ENCODE measurements at regions not wholly inside any gene's neighbourhood (a gene's known extent, or its start where the extent isn't known, plus 50 kb on each side); places are given as distances from the start of the nearest gene placed in this dataset.

GRCh38 chr16:8519179-8519578 lies 71.1 kb downstream of the TMEM114 start:
- Histone ChIP-seq H3K36me3 (ENCODE audit: insufficient read depth, low read length) (no peaks in the 10 kb centered on the region), H3K9ac (ENCODE audit: low read depth, low read length) (no peak overlapping the region), H3K9me3 (ENCODE audit: control insufficient read depth, insufficient read depth, low read length) (no peaks in the 10 kb centered on the region), H3K4me1 (ENCODE audit: insufficient read depth, low read length) (no peaks in the 10 kb centered on the region)

DNA sequence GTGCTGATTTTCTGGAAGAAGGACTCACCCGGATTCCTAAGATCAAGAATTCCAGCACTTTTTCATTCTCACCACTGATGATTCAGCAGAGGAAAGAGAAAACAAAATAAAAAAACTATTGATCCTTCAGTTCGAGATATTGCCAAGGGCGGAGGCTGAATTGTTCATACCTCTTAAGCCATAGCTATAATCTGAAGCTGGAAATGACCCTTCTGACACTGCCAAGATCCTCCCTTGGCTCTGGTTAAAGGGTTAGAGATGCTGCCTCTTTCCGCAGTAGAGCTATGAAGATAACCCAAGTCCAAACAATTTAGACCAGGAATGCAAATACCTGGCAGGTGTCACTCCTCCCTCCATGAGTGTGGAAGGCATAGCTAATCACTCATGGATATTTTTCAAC lies 73.0 kb downstream of the TMEM114 start:
- H3K9ac ChIP-seq (ENCODE audit: low read depth, low read length) = no peak overlapping the region
- no peaks in the 10 kb centered on the region for H3K36me3 ChIP-seq (ENCODE audit: insufficient read depth, low read length)
- H3K9me3 ChIP-seq (ENCODE audit: control insufficient read depth, insufficient read depth, low read length) = no peaks in the 10 kb centered on the region
- H3K4me1 ChIP-seq (ENCODE audit: insufficient read depth, low read length) = no peaks in the 10 kb centered on the region

- Histone ChIP-seq H3K36me3 (ENCODE audit: insufficient read depth, low read length) (no peaks in the 10 kb centered on the region), H3K4me1 (ENCODE audit: insufficient read depth, low read length) (no peaks in the 10 kb centered on the region), H3K9me3 (ENCODE audit: control insufficient read depth, insufficient read depth, low read length) (no peaks in the 10 kb centered on the region), H3K9ac (ENCODE audit: low read depth, low read length) (no peak overlapping the region)
Observed at GRCh38 chr16:8516471-8516870, 73.8 kb downstream of the TMEM114 start.

DNA sequence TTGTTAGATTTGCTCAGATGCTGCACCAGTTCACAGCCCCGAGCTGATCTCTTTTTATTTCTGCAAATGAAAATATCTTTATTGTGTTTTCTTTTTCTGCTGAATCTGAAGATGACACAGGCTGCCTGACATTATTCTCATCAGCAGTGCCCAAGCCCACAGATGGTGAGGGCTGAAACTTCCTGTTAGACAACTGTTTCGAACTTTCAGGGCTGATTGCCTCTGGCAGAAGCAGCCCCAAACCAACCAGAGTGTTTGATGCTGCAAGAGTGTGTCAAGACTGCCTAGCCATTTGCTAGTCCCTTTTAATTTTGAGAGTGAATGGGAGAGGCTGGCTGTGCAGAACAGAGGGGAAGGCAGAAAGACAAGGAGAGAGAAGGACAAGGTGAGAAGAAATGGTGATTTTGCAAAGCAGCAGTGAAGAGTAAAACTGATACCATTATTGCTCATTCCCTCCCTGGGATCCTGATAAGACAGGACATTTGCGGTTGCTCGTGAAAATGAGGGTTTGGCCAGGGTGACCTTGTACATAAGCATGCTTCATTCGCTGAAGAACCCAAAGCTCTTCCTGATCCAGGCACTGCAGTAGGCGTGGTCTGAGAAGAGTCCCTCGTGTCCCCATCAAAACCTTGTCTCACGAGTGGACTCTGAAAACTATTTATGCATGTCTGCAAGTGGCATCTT lies 77.2 kb downstream of the TMEM114 start:
- no peaks in the 10 kb centered on the region for H3K9me3 ChIP-seq (ENCODE audit: control insufficient read depth, insufficient read depth, low read length)
- H3K9ac ChIP-seq (ENCODE audit: low read depth, low read length) = no peak overlapping the region

DNA sequence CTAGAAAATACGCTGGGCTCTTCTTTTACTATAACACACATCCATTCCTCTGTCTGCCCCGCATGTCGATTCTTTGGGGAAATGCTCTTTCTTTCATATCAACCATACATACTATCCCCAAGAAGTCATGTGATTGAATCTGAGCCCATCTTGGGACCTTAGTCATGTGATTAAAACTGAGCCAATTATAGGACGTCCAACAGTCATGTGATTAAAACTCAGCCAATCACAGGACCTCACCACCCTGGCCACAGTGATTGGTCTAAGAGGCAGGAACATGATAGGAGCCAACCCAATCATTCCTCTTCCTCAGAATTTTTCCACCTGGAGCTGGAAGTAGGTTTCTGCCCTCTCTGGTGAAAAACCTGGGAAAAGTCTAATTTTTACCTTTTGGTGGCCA lies 78.8 kb downstream of the TMEM114 start:
- Histone ChIP-seq H3K9ac (ENCODE audit: low read depth, low read length) (no peak overlapping the region), H3K36me3 (ENCODE audit: insufficient read depth, low read length) (no peaks in the 10 kb centered on the region), H3K9me3 (ENCODE audit: control insufficient read depth, insufficient read depth, low read length) (no peaks in the 10 kb centered on the region), H3K4me1 (ENCODE audit: insufficient read depth, low read length) (no peaks in the 10 kb centered on the region)

More for the DNA sequence above, 77.2 kb downstream of the TMEM114 start:
- Histone ChIP-seq H3K4me1 (ENCODE audit: insufficient read depth, low read length) (no peaks in the 10 kb centered on the region), H3K36me3 (ENCODE audit: insufficient read depth, low read length) (no peaks in the 10 kb centered on the region)

GRCh38 chr16:8510160-8510559 lies 80.2 kb downstream of the TMEM114 start:
- H3K9ac ChIP-seq (ENCODE audit: low read depth, low read length) = no peak overlapping the region
- no peaks in the 10 kb centered on the region for H3K9me3 ChIP-seq (ENCODE audit: control insufficient read depth, insufficient read depth, low read length)
- no peaks in the 10 kb centered on the region; the same call in 1 of the 2 replicates for H3K4me1 ChIP-seq (ENCODE audit: insufficient read depth, low read length)
- H3K36me3 ChIP-seq (ENCODE audit: insufficient read depth, low read length) = no peaks in the 10 kb centered on the region

GRCh38 chr16:8505327-8505991 lies 84.9 kb downstream of the TMEM114 start:
- Histone ChIP-seq H3K4me1 (ENCODE audit: insufficient read depth, low read length) (no peaks in the 10 kb centered on the region; the same call in 1 of the 2 replicates), H3K9me3 (ENCODE audit: control insufficient read depth, insufficient read depth, low read length) (peaks cover 6% of the 10 kb centered on the region; the same call in 1 of the 2 replicates), H3K36me3 (ENCODE audit: insufficient read depth, low read length) (no peaks in the 10 kb centered on the region), H3K9ac (ENCODE audit: low read depth, low read length) (no peak overlapping the region)

- Histone ChIP-seq H3K36me3 (ENCODE audit: insufficient read depth, low read length) (no peaks in the 10 kb centered on the region), H3K9ac (ENCODE audit: low read depth, low read length) (no peak overlapping the region), H3K4me1 (ENCODE audit: insufficient read depth, low read length) (no peaks in the 10 kb centered on the region; the same call in 1 of the 2 replicates), H3K9me3 (ENCODE audit: control insufficient read depth, insufficient read depth, low read length) (peaks cover 6% of the 10 kb centered on the region; the same call in 1 of the 2 replicates)
Observed at GRCh38 chr16:8502446-8502845, 87.9 kb downstream of the TMEM114 start.

DNA sequence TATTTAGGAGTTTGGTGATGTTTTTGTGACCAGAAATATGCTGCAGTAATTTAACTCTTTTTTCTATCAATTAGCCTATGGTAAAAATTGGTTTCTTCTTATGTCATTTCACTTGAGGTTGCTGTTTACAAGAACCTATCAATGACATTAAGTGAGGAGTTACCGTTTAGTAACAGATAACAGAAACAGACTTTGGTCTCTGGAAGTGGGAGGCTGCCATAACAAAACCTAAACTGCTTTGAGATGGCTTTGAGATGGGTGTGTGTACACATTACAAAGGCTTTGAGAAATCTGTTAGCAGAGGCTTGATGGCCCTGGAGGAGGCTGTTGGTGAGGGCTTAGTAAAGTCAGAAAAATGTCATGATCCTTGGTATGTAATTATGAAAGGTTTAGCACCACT lies 90.0 kb downstream of the TMEM114 start:
- no peak overlapping the region for H3K9ac ChIP-seq (ENCODE audit: low read depth, low read length)
- H3K9me3 ChIP-seq (ENCODE audit: control insufficient read depth, insufficient read depth, low read length) = peaks cover 6% of the 10 kb centered on the region; the same call in 1 of the 2 replicates
- no peaks in the 10 kb centered on the region for H3K4me1 ChIP-seq (ENCODE audit: insufficient read depth, low read length)
- H3K36me3 ChIP-seq (ENCODE audit: insufficient read depth, low read length) = no peaks in the 10 kb centered on the region

GRCh38 chr16:8496364-8496763 lies 93.9 kb downstream of the TMEM114 start:
- H3K9ac ChIP-seq (ENCODE audit: low read depth, low read length) = no peak overlapping the region
- no peaks in the 10 kb centered on the region for H3K9me3 ChIP-seq (ENCODE audit: control insufficient read depth, insufficient read depth, low read length)
- H3K36me3 ChIP-seq (ENCODE audit: insufficient read depth, low read length) = no peaks in the 10 kb centered on the region
- H3K4me1 ChIP-seq (ENCODE audit: insufficient read depth, low read length) = no peaks in the 10 kb centered on the region

GRCh38 chr16:8493972-8494371 lies 96.3 kb downstream of the TMEM114 start:
- no peaks in the 10 kb centered on the region for H3K36me3 ChIP-seq (ENCODE audit: insufficient read depth, low read length)
- H3K9ac ChIP-seq (ENCODE audit: low read depth, low read length) = no peak overlapping the region
- no peaks in the 10 kb centered on the region for H3K9me3 ChIP-seq (ENCODE audit: control insufficient read depth, insufficient read depth, low read length)
- H3K4me1 ChIP-seq (ENCODE audit: insufficient read depth, low read length) = no peaks in the 10 kb centered on the region

DNA sequence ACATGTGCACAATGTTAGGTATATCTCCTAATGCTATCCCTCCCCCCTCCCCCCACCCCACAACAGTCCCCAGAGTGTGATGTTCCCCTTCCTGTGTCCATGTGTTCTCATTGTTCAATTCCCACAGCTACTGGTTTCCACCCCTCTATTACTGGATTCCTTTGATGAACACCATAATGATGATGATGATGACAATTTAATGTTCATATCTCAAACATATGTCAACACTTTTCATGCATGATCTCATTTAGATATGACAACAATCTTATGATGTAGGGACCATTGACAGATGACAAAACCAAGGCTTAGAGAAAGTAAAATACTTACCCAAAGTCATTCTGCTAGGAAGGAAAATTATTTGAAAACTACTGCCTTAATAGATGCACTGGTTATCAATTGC lies 97.6 kb downstream of the TMEM114 start:
- H3K4me1 ChIP-seq (ENCODE audit: insufficient read depth, low read length) = no peaks in the 10 kb centered on the region
- H3K36me3 ChIP-seq (ENCODE audit: insufficient read depth, low read length) = no peaks in the 10 kb centered on the region
- H3K9ac ChIP-seq (ENCODE audit: low read depth, low read length) = no peak overlapping the region
- H3K9me3 ChIP-seq (ENCODE audit: control insufficient read depth, insufficient read depth, low read length) = no peaks in the 10 kb centered on the region

DNA sequence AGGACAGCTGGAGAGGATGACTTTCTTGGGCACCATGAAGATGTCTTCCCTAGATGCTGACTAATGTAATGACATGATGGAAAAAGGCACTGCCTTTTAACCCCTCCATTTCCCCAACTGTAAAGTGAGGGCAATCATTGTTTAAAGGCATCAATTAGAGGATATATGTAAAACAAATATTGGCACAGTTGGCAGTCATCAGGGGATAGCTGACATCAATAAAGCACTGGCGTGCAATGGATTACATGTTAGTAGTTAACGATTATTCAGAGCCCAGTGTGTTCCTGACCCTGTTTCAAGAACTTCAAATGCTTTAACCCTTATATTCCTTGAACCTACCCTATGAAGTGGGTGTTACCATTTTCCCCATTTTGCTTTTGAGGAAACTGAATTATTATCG lies 100.7 kb downstream of the TMEM114 start:
- Histone ChIP-seq H3K4me1 (ENCODE audit: insufficient read depth, low read length) (no peaks in the 10 kb centered on the region), H3K36me3 (ENCODE audit: insufficient read depth, low read length) (no peaks in the 10 kb centered on the region), H3K9me3 (ENCODE audit: control insufficient read depth, insufficient read depth, low read length) (no peaks in the 10 kb centered on the region), H3K9ac (ENCODE audit: low read depth, low read length) (no peak overlapping the region)

GRCh38 chr16:8486985-8487384 lies 103.3 kb downstream of the TMEM114 start:
- no peaks in the 10 kb centered on the region for H3K36me3 ChIP-seq (ENCODE audit: insufficient read depth, low read length)
- no peaks in the 10 kb centered on the region for H3K4me1 ChIP-seq (ENCODE audit: insufficient read depth, low read length)

GRCh38 chr16:8483396-8483795 lies 106.9 kb downstream of the TMEM114 start:
- H3K36me3 ChIP-seq (ENCODE audit: insufficient read depth, low read length) = no peaks in the 10 kb centered on the region
- no peaks in the 10 kb centered on the region for H3K9me3 ChIP-seq (ENCODE audit: control insufficient read depth, insufficient read depth, low read length)
- H3K4me1 ChIP-seq (ENCODE audit: insufficient read depth, low read length) = no peaks in the 10 kb centered on the region
- H3K9ac ChIP-seq (ENCODE audit: low read depth, low read length) = no peak overlapping the region

More at GRCh38 chr16:8486985-8487384, 103.3 kb downstream of the TMEM114 start:
- no peak overlapping the region for H3K9ac ChIP-seq (ENCODE audit: low read depth, low read length)
- no peaks in the 10 kb centered on the region for H3K9me3 ChIP-seq (ENCODE audit: control insufficient read depth, insufficient read depth, low read length)
